Neural cell (in vitro differentiated cells): ENCODE measurements at regions not wholly inside any gene's neighbourhood (a gene's known extent, or its start where the extent isn't known, plus 50 kb on each side); places are given as distances from the start of the nearest gene placed in this dataset.

ENCODE experiments used
- H2AFZ ChIP-seq: fragments of 200-600, 300-800 bp; sonication (generic), shearing (Covaris generic); 2 replicates; pipeline ENCODE4 v1.6.0; 2014; ENCODE audit warnings: low read depth, mild to moderate bottlenecking, antibody characterized with exemption, low read length, moderate library complexity
- H3F3A ChIP-seq: fragments of 200-600 bp; shearing (Covaris generic); 2 replicates; pipeline ENCODE4 v1.6.1; 2016; ENCODE audit warnings: mild to moderate bottlenecking, moderate library complexity, mixed read lengths, antibody characterized with exemption, low read length; ENCODE audit not compliant: insufficient read depth, poor library complexity, severe bottlenecking
- H3K27ac ChIP-seq: fragments of 200-600, 300-800 bp; sonication (generic), shearing (Covaris generic); 2 replicates; pipeline ENCODE4 v1.5.1; 2014; ENCODE audit warnings: mild to moderate bottlenecking, low read length, moderate library complexity
- H3K27me3 ChIP-seq: fragments of 300-800, 200-600 bp; sonication (generic), shearing (Covaris generic); 2 replicates; pipeline ENCODE4 v1.6.0; 2014; ENCODE audit warnings: mild to moderate bottlenecking, low read depth, low read length, moderate library complexity; ENCODE audit not compliant: insufficient read depth
- H3K36me3 ChIP-seq: fragments of 300-800, 200-600 bp; sonication (generic), shearing (Covaris generic); 2 replicates; pipeline ENCODE4 v1.5.1; 2014; ENCODE audit warnings: mild to moderate bottlenecking, antibody characterized with exemption, low read length, moderate library complexity; ENCODE audit not compliant: insufficient read depth
- H3K4me2 ChIP-seq: fragments of 300-800, 200-600 bp; sonication (generic), shearing (Covaris generic); 2 replicates; pipeline ENCODE4 v1.6.0; 2014; ENCODE audit warnings: mild to moderate bottlenecking, low read length
- H3K4me3 ChIP-seq: fragments of 300-800, 200-600 bp; sonication (generic), shearing (Covaris generic); 2 replicates; pipeline ENCODE4 v1.5.1; 2014; ENCODE audit warnings: mild to moderate bottlenecking, low read length, moderate library complexity
- H3K79me2 ChIP-seq: fragments of 200-600 bp; shearing (Covaris generic); replicated peaks from 2 replicates; pipeline ENCODE4 v1.6.0; 2014; ENCODE audit warnings: mild to moderate bottlenecking, low read length, moderate library complexity; ENCODE audit not compliant: insufficient read depth
- H3K9ac ChIP-seq: fragments of 300-800, 200-600 bp; sonication (generic), shearing (Covaris generic); 2 replicates; pipeline ENCODE4 v1.6.1; 2016; ENCODE audit warnings: mild to moderate bottlenecking, low read length, mixed read lengths
- H3K9me2 ChIP-seq: fragments of 200-600 bp; shearing (Covaris generic); 2 replicates; pipeline ENCODE4 v1.6.1; 2016; ENCODE audit warnings: mild to moderate bottlenecking, low read length, mixed read lengths; ENCODE audit not compliant: insufficient read depth
- H3K9me3 ChIP-seq: fragments of 200-600, 300-800 bp; sonication (generic), shearing (Covaris generic); 2 replicates; pipeline ENCODE4 v1.6.1; 2016; ENCODE audit warnings: mild to moderate bottlenecking, mixed run types, low read length, moderate library complexity, mixed read lengths
- H4K20me1 ChIP-seq: fragments of 200-600 bp; shearing (Covaris generic); 2 replicates; pipeline ENCODE4 v1.6.1; 2016; ENCODE audit warnings: mild to moderate bottlenecking, mixed run types; ENCODE audit not compliant: insufficient read depth
- EP300 ChIP-seq: fragments of 450-650 bp; conservative IDR thresholded peaks from 2 replicates; pipeline ENCODE4 v1.6.1; 2014; ENCODE audit warnings: antibody characterized with exemption, mild to moderate bottlenecking, moderate library complexity; ENCODE audit not compliant: poor library complexity, severe bottlenecking
- EZH2 ChIP-seq: fragments of 200-600, 300-800 bp; shearing (Covaris generic), sonication (generic); IDR thresholded peaks from 2 replicates; pipeline ENCODE4 v1.6.1; 2014; ENCODE audit warnings: antibody characterized with exemption, low read length, borderline replicate concordance, mild to moderate bottlenecking; ENCODE audit not compliant: insufficient read depth, poor library complexity, severe bottlenecking
- MXI1 ChIP-seq: fragments of 450-650 bp; conservative IDR thresholded peaks from 2 replicates; pipeline ENCODE4 v1.6.1; 2014; ENCODE audit warnings: antibody characterized with exemption, mild to moderate bottlenecking; ENCODE audit not compliant: poor library complexity, severe bottlenecking
- POLR2AphosphoS5 ChIP-seq: IDR thresholded peaks from 2 replicates; pipeline ENCODE4 v1.6.1; 2012
- RAD21 ChIP-seq: fragments of 450-650 bp; conservative IDR thresholded peaks from 2 replicates; pipeline ENCODE4 v1.6.1; 2014; ENCODE audit warnings: antibody characterized with exemption, mild to moderate bottlenecking, moderate library complexity
- SMC3 ChIP-seq: fragments of 450-650 bp; conservative IDR thresholded peaks from 2 replicates; pipeline ENCODE4 v1.6.1; 2014; ENCODE audit warnings: antibody characterized with exemption, mild to moderate bottlenecking, moderate library complexity; ENCODE audit not compliant: poor library complexity
- TAF1 ChIP-seq: IDR thresholded peaks from 2 replicates; pipeline ENCODE4 v1.6.1; 2012; ENCODE audit warnings: low read depth
- TF ChIP-seq, protein P1 (sequence below): IDR thresholded peaks from 2 replicates; pipeline ENCODE4 v1.6.1; 2012; ENCODE audit warnings: borderline replicate concordance
- TF ChIP-seq, protein P2 (sequence below): fragments of 450-650 bp; IDR thresholded peaks from 2 replicates; pipeline ENCODE4 v1.5.1; 2014; ENCODE audit warnings: antibody characterized with exemption, mild to moderate bottlenecking, moderate library complexity; ENCODE audit not compliant: poor library complexity, severe bottlenecking

DNA sequence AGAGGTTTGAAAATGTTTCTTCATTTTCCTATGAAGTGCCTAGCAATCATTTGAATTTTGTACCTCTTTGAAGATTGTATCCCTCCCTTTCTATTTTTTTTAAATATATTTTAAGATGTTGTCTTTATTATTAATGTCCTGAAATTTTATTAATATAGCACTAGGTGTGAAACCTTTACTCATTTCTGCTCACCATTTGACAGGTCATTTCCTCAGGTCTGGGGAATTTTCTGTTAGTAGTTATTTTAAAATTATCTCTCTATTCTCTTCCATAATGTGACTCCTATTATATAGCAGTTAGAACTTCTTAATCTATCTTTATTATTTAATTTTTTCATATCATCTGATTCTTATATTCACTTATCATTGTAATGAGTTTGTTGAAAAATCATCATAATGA is 1038.6 kb upstream of the SLC39A10 start:
- no peaks in the 10 kb centered on the region for H4K20me1 ChIP-seq
- H3K36me3 ChIP-seq: no peaks in the 10 kb centered on the region
- H2AFZ ChIP-seq: no peak overlapping the region
- no peak for TF ChIP-seq TAF1
- no peaks in the 10 kb centered on the region for H3K9me2 ChIP-seq
- no peaks in the 10 kb centered on the region for H3F3A ChIP-seq
- H3K4me2 ChIP-seq: no peak overlapping the region
- H3K79me2 ChIP-seq: no peaks in the 10 kb centered on the region
- H3K4me3 ChIP-seq: no peak overlapping the region
- no peaks in the 10 kb centered on the region for H3K27me3 ChIP-seq
- no peaks in the 10 kb centered on the region for H3K9me3 ChIP-seq
- H3K27ac ChIP-seq: no peak overlapping the region
- H3K9ac ChIP-seq: no peak overlapping the region

DNA sequence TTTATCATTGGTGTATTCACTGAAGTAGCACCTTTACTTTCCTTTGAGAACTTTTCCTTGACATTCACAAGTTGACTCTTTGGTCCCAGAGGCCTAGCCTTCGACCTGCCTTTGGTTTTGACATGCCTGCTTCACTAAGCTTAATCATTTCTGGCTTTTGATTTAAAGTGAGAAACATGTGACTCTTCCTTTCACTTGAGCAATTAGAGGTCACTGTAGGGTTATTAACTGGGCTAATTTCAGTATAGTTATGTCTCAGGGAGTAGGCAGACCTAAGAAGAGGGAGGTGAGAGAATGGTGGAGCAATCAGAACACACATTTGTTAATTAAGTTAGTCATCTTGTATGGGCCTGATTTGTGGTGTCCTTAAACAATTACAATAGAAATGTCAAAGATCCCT is 1040.7 kb upstream of the SLC39A10 start:
- no peak overlapping the region for H3K4me3 ChIP-seq
- H3K36me3 ChIP-seq: no peaks in the 10 kb centered on the region
- no peaks in the 10 kb centered on the region for H3K9me3 ChIP-seq
- H3K4me2 ChIP-seq: no peak overlapping the region
- H3K79me2 ChIP-seq: no peaks in the 10 kb centered on the region
- no peaks in the 10 kb centered on the region for H3K9me2 ChIP-seq
- H2AFZ ChIP-seq: no peak overlapping the region
- no peak overlapping the region for H3K27ac ChIP-seq
- H4K20me1 ChIP-seq: no peaks in the 10 kb centered on the region
- H3K27me3 ChIP-seq: no peaks in the 10 kb centered on the region
- no peak overlapping the region for H3K9ac ChIP-seq
- no peaks in the 10 kb centered on the region for H3F3A ChIP-seq
- TF ChIP-seq, protein P1, sequence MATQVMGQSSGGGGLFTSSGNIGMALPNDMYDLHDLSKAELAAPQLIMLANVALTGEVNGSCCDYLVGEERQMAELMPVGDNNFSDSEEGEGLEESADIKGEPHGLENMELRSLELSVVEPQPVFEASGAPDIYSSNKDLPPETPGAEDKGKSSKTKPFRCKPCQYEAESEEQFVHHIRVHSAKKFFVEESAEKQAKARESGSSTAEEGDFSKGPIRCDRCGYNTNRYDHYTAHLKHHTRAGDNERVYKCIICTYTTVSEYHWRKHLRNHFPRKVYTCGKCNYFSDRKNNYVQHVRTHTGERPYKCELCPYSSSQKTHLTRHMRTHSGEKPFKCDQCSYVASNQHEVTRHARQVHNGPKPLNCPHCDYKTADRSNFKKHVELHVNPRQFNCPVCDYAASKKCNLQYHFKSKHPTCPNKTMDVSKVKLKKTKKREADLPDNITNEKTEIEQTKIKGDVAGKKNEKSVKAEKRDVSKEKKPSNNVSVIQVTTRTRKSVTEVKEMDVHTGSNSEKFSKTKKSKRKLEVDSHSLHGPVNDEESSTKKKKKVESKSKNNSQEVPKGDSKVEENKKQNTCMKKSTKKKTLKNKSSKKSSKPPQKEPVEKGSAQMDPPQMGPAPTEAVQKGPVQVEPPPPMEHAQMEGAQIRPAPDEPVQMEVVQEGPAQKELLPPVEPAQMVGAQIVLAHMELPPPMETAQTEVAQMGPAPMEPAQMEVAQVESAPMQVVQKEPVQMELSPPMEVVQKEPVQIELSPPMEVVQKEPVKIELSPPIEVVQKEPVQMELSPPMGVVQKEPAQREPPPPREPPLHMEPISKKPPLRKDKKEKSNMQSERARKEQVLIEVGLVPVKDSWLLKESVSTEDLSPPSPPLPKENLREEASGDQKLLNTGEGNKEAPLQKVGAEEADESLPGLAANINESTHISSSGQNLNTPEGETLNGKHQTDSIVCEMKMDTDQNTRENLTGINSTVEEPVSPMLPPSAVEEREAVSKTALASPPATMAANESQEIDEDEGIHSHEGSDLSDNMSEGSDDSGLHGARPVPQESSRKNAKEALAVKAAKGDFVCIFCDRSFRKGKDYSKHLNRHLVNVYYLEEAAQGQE: no peak
- TF ChIP-seq TAF1 (no peak), SMC3 (no peak), EP300 (no peak), EZH2 (no peak), MXI1 (no peak), POLR2AphosphoS5 (no peak), RAD21 (no peak)
- TF ChIP-seq, protein P2, sequence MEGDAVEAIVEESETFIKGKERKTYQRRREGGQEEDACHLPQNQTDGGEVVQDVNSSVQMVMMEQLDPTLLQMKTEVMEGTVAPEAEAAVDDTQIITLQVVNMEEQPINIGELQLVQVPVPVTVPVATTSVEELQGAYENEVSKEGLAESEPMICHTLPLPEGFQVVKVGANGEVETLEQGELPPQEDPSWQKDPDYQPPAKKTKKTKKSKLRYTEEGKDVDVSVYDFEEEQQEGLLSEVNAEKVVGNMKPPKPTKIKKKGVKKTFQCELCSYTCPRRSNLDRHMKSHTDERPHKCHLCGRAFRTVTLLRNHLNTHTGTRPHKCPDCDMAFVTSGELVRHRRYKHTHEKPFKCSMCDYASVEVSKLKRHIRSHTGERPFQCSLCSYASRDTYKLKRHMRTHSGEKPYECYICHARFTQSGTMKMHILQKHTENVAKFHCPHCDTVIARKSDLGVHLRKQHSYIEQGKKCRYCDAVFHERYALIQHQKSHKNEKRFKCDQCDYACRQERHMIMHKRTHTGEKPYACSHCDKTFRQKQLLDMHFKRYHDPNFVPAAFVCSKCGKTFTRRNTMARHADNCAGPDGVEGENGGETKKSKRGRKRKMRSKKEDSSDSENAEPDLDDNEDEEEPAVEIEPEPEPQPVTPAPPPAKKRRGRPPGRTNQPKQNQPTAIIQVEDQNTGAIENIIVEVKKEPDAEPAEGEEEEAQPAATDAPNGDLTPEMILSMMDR: no peak

DNA sequence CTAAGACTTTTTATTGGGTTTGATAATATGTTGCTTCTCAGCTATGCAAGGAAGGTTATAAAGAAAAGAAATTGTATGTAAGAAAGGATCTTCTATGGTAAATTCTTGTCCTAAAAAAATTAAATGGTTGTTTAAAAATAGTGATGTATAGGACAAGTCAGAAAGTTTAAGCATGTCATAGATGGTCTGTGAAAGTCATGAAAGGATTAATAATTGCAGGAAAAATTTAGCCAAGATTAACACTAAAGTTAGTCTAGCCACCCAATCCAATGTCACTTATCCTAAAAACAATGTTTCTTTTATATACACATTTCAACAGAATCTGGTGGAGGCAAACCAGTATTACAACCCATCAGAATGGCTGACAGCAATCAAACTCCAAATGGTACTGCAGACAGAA is 1046.7 kb upstream of the SLC39A10 start:
- TF ChIP-seq RAD21 (no peak), EP300 (no peak), EZH2 (no peak), TAF1 (no peak), MXI1 (no peak), POLR2AphosphoS5 (no peak), SMC3 (no peak)
- TF ChIP-seq, protein P1: no peak
- TF ChIP-seq, protein P2: no peak
- no peak overlapping the region for H3K9ac ChIP-seq

More for the DNA sequence above, 1046.7 kb upstream of the SLC39A10 start:
- Histone ChIP-seq H3K27ac (no peak overlapping the region), H3K79me2 (no peaks in the 10 kb centered on the region), H3K9me3 (peaks cover 5% of the 10 kb centered on the region), H2AFZ (no peak overlapping the region), H3K4me3 (no peak overlapping the region), H3F3A (no peaks in the 10 kb centered on the region), H3K27me3 (no peaks in the 10 kb centered on the region), H3K36me3 (no peaks in the 10 kb centered on the region), H3K4me2 (no peak overlapping the region), H4K20me1 (no peaks in the 10 kb centered on the region), H3K9me2 (no peaks in the 10 kb centered on the region)
